Suprapubic skin (tissue), 4 donors: ENCODE measurements at regions not wholly inside any gene's neighbourhood (a gene's known extent, or its start where the extent isn't known, plus 50 kb on each side); places are given as distances from the start of the nearest gene placed in this dataset.

Experiments used
- EP300 ChIP-seq: sonication (generic); formaldehyde crosslinking; IDR thresholded peaks from one replicate; pipeline ENCODE4 v1.6.1; 2017; ENCODE audit warnings: antibody characterized with exemption
- POLR2A ChIP-seq, 2 donors: fragments of 450-650 bp; IDR thresholded peaks; one replicate each; pipeline ENCODE4 v1.6.1; 2017; ENCODE audit warnings: antibody characterized with exemption in 2 of 2, mild to moderate bottlenecking in 2 of 2, moderate library complexity in 2 of 2
- POLR2AphosphoS5 ChIP-seq, 3 donors: sonication (generic); formaldehyde crosslinking; IDR thresholded peaks; one replicate each; pipeline ENCODE4 v1.6.1; 2017; ENCODE audit warnings: antibody characterized with exemption in 3 of 3
- TF ChIP-seq, protein P1 (sequence below), 2 donors: fragments of 200-600 bp in 1 of 2; fragments of 450-650 bp in 1 of 2; sonication (generic) in 1 of 2; IDR thresholded peaks; one replicate each; pipeline ENCODE4 v1.5.1; 2016 to 2019; ENCODE audit warnings: antibody characterized with exemption in 2 of 2, mild to moderate bottlenecking in 1 of 2, moderate library complexity in 1 of 2

DNA sequence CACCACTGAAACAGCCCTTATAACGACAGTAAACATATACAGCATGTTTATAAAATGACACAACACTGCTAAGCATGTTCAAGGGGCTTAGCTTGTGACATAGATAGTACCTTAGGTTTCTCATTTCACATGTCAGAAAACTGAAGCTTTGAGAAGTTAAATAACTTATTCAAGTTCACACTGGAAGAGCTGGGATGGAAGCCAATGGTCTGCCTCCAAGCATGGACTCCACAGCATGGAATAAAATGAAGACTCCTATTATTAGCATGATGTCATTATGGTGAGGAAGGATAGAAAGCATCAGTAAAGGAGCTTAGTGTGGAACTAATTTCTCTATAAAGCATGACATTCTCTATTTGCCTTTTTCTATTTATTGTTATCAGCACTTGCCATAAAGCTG lies 316.7 kb downstream of the PLK2 start:
- TF ChIP-seq POLR2A (IDR thresholded peaks at IDR 0.05) (no peak), EP300 (no peak), POLR2AphosphoS5 (IDR thresholded peaks at IDR 0.05) (no peak)
- TF ChIP-seq, protein P1, sequence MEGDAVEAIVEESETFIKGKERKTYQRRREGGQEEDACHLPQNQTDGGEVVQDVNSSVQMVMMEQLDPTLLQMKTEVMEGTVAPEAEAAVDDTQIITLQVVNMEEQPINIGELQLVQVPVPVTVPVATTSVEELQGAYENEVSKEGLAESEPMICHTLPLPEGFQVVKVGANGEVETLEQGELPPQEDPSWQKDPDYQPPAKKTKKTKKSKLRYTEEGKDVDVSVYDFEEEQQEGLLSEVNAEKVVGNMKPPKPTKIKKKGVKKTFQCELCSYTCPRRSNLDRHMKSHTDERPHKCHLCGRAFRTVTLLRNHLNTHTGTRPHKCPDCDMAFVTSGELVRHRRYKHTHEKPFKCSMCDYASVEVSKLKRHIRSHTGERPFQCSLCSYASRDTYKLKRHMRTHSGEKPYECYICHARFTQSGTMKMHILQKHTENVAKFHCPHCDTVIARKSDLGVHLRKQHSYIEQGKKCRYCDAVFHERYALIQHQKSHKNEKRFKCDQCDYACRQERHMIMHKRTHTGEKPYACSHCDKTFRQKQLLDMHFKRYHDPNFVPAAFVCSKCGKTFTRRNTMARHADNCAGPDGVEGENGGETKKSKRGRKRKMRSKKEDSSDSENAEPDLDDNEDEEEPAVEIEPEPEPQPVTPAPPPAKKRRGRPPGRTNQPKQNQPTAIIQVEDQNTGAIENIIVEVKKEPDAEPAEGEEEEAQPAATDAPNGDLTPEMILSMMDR (IDR thresholded peaks at IDR 0.05): no peak
